ENCODE measurements at regions not wholly inside any gene's neighbourhood (a gene's known extent, or its start where the extent isn't known, plus 50 kb on each side); places are given as distances from the start of the nearest gene placed in this dataset.

- TF ChIP-seq, protein P1, sequence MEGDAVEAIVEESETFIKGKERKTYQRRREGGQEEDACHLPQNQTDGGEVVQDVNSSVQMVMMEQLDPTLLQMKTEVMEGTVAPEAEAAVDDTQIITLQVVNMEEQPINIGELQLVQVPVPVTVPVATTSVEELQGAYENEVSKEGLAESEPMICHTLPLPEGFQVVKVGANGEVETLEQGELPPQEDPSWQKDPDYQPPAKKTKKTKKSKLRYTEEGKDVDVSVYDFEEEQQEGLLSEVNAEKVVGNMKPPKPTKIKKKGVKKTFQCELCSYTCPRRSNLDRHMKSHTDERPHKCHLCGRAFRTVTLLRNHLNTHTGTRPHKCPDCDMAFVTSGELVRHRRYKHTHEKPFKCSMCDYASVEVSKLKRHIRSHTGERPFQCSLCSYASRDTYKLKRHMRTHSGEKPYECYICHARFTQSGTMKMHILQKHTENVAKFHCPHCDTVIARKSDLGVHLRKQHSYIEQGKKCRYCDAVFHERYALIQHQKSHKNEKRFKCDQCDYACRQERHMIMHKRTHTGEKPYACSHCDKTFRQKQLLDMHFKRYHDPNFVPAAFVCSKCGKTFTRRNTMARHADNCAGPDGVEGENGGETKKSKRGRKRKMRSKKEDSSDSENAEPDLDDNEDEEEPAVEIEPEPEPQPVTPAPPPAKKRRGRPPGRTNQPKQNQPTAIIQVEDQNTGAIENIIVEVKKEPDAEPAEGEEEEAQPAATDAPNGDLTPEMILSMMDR (optimal IDR thresholded peaks at IDR 0.05 in 1 of 3, IDR thresholded peaks at IDR 0.05 in 1 of 3, conservative IDR thresholded peaks at IDR 0.05 in 1 of 3; ENCODE audit: extremely low read depth in 1 of 3, insufficient read depth in 2 of 3, low read length in 3 of 3), result no peak
- no peak for TF ChIP-seq EZH2 (IDR thresholded peaks at IDR 0.05; ENCODE audit: low read length)
Observed at GRCh38 chr14:22177870-22178269, 411.2 kb downstream of the DAD1 start.
